AG04449 (cell line): ENCODE measurements at regions not wholly inside any gene's neighbourhood (a gene's known extent, or its start where the extent isn't known, plus 50 kb on each side); places are given as distances from the start of the nearest gene placed in this dataset.
A peak's percentile ranks its signal among the peaks of the same experiment; 100 is the strongest.

Experiments
- CTCF ChIA-PET: fragments of 350-600 bp; formaldehyde crosslinking; extraction: SDS; loops from one replicate; lab custom pipeline; 2021; ENCODE audit warnings: antibody characterized with exemption; lab: Yijun Ruan, JAX
- POLR2A ChIA-PET: fragments of 400-600, 350-600 bp; formaldehyde crosslinking; extraction: SDS; loops from one replicate; lab custom pipeline; 2020; ENCODE audit warnings: antibody characterized with exemption, inconsistent platforms; lab: Yijun Ruan, JAX
- DNase-seq: peaks from one replicate; pipeline ENCODE4 v3.0.0-alpha.2; 2010; ENCODE audit warnings: low read depth, low spot score
- H3K4me3 ChIP-seq: 2 replicates; pipeline ENCODE4 v1.5.1; 2011; ENCODE audit warnings: low read depth, mild to moderate bottlenecking, control low read depth, low read length
- TF ChIP-seq, protein P1 (sequence below): IDR thresholded peaks from one replicate; pipeline ENCODE4 v1.5.1; 2011; ENCODE audit warnings: mild to moderate bottlenecking, moderate library complexity, low read length, control low read depth, inconsistent platforms; ENCODE audit not compliant: insufficient read depth; ENCODE audit errors: missing control alignments

DNA sequence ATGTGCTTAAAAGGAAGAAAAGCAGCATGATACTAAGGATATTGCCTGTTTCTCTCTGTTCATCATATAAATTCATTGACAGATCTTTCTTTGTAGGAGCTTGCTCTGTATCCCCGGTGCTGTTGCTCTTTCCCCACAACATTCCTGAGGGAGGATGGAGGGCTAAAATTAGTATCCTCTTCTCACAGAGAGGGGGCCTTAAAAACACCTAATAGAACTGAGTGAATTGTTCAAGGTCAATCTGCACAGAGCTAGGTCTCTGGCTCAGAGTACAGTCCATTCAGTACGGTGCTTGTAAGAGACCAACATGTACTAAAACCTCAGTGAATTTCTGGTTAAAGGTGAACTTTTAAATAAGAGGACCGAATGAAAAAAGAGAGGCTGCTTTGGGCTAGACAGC is 88.7 kb downstream of the PALM2AKAP2 start:
- no peak overlapping the region for H3K4me3 ChIP-seq
- ChIA-PET POLR2A (no interaction called here), CTCF (interaction anchor here (0.6 to 2.5 kb wide), 4 partner anchors 9 to 25 kb away, joined by 3 to 11 read pairs (median 10); no protein-coding TSS in a partner anchor)
- no peak for DNase-seq
- TF ChIP-seq, protein P1, sequence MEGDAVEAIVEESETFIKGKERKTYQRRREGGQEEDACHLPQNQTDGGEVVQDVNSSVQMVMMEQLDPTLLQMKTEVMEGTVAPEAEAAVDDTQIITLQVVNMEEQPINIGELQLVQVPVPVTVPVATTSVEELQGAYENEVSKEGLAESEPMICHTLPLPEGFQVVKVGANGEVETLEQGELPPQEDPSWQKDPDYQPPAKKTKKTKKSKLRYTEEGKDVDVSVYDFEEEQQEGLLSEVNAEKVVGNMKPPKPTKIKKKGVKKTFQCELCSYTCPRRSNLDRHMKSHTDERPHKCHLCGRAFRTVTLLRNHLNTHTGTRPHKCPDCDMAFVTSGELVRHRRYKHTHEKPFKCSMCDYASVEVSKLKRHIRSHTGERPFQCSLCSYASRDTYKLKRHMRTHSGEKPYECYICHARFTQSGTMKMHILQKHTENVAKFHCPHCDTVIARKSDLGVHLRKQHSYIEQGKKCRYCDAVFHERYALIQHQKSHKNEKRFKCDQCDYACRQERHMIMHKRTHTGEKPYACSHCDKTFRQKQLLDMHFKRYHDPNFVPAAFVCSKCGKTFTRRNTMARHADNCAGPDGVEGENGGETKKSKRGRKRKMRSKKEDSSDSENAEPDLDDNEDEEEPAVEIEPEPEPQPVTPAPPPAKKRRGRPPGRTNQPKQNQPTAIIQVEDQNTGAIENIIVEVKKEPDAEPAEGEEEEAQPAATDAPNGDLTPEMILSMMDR: no peak

DNA sequence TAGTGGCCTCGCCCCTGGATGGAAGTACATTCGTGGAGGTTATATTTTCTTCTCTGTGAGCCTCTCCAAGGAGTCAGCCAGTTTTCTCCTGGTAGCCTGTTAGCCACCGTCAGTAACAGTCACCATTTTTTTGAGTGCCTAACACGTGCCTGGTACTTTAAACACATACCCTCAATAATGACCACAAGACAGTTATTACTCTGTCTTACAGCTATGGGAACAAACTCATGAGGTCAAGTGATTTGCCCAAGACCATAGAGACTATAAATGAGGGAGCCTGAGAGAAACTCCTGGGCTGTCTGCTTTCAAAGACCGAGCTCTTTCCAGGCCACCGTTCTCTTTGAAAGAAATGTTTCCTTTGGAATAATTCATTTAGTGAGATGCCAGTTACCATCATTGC is 90.4 kb downstream of the PALM2AKAP2 start:
- TF ChIP-seq, protein P1: no peak
- POLR2A ChIA-PET: no interaction called here
- CTCF ChIA-PET: interaction anchor here (0.9 to 3.4 kb wide), 5 partner anchors 10 to 282 kb away, joined by 3 to 18 read pairs (median 10); no protein-coding TSS in a partner anchor
- no peak for DNase-seq
- no peak overlapping the region for H3K4me3 ChIP-seq

DNA sequence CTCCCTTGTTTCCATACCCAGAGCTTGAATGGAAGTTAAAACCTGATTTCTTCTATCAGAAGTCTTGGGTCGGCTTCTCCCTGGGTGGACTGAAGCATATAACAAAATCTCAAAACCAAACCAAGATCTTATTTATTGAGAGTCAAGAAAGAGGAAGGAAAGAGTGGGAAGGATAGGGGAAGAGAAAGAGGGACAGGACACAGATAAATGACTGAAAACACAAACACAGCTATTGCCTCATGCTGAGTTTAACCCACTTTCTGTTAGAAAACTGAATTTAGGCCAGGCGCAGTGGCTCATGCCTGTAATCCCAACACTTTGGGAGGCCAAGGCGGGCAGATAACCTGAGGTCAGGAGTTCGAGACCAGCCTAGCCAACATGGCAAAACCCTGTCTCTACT is 92.9 kb downstream of the PALM2AKAP2 start:
- ChIA-PET CTCF (interaction anchor here (0.9 to 3.4 kb wide), 5 partner anchors 10 to 55 kb away, joined by 3 to 18 read pairs (median 4); no protein-coding TSS in a partner anchor), POLR2A (no interaction called here)
- no peak for DNase-seq
- H3K4me3 ChIP-seq: no peak overlapping the region
- TF ChIP-seq, protein P1: no peak

DNA sequence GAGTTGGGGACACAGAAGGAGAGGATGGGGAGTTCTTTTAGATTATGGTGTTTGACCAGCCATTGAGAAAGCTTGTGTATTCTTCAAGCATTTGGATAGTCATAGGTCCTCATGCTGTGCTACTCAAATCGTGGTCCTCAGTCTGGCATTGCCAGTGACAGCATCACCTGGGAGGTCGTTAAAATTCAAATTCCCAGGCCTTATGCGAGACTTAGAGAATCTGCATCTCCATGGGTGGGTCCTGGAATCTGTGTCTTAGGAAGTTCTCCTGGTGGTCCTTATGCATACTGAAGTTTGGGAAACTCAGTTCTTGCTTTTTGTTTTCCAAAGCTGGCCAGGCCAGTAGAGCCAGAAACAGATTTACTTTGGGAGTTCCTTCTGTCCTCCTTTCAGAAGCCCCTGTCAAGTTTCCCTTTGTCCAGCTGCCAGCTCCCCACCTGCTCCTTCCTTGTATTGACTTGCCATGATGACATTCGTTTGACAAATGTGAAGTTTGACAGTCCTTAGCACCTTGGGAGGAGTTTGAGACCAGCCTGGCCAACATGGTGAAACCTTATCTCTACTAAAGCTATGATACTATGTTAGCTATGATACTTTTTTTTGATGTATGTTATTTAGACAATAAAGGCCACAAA is 95.6 kb downstream of the PALM2AKAP2 start:
- ChIA-PET POLR2A (no interaction called here), CTCF (interaction anchor here (1.1 to 1.4 kb wide), 3 partner anchors 11 to 13 kb away, joined by 3 to 5 read pairs (median 3); no protein-coding TSS in a partner anchor)
- H3K4me3 ChIP-seq: no peak overlapping the region
- no peak for DNase-seq
- TF ChIP-seq, protein P1: no peak

DNA sequence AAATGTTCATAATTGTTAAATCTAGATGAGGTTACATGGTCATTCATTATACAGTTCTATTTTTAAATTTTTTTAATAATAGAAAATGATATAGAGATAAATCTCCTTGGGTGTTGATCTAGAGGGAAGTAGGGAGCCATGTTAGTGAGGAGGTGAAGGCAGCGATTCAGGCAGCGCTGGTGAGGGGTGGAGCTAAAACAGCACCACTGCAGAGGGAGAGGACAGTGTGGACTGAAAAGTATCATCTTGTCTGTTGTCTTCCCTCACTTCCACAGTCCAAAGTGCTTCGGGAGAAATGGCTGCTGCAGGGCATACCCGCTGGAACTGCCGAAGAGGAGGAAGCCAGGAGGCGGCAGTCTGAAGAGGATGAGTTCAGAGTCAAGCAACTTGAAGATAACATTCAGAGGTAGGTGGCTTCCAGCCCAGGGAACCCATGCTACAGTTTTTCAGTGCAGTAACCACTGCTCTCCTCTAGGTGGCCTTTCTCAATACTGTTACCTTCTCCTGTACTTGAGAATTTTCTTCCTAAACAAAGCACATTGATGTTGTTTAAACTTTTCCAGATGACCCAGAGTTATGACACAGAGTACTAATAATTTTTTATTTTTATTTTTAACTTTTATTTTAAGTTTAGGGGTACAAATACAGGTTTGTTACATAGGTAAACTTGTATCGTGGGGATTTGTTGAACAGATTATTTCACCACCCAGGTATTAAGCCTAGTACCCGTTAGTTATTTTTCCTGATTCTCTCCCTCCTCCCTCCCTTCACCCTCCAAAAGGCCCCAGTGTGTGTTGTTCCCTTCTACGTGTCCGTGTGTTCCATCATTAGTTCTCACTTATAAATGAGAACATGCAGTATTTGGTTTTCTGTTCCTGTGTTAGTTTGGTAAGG is 100.5 kb downstream of the PALM2AKAP2 start:
- TF ChIP-seq, protein P1: peak; percentile 60
- no peak overlapping the region for H3K4me3 ChIP-seq
- CTCF ChIA-PET: interaction anchor here (0.8 to 3.5 kb wide), 9 partner anchors 9 to 169 kb away, joined by 3 to 11 read pairs (median 5); no protein-coding TSS in a partner anchor
- POLR2A ChIA-PET: no interaction called here
- DNase-seq: no peak
